Neuronal stem cell (in vitro differentiated cells): ENCODE measurements at regions not wholly inside any gene's neighbourhood (a gene's known extent, or its start where the extent isn't known, plus 50 kb on each side); places are given as distances from the start of the nearest gene placed in this dataset.
A peak's percentile ranks its signal among the peaks of the same experiment; 100 is the strongest.

Experiments used
- DNase-seq: peaks from one replicate; pipeline ENCODE4 v3.0.0-alpha.2; 2013; ENCODE audit warnings: low spot score
- H2AFZ ChIP-seq: one replicate; pipeline ENCODE4 v1.6.1; 2013; ENCODE audit warnings: mild to moderate bottlenecking, low read length, inconsistent platforms
- H2AK5ac ChIP-seq: 2 replicates; pipeline ENCODE4 v1.6.1; 2013; ENCODE audit warnings: low read depth, mild to moderate bottlenecking, inconsistent platforms, low read length, moderate library complexity, mixed read lengths
- H2BK120ac ChIP-seq: 2 replicates; pipeline ENCODE4 v1.6.1; 2013; ENCODE audit warnings: low read depth, mild to moderate bottlenecking, inconsistent platforms, low read length, moderate library complexity, mixed read lengths
- H2BK12ac ChIP-seq: one replicate; pipeline ENCODE4 v1.6.1; 2013; ENCODE audit warnings: low read length, inconsistent platforms
- H2BK15ac ChIP-seq: 2 replicates; pipeline ENCODE4 v1.6.1; 2013; ENCODE audit warnings: mild to moderate bottlenecking, low read length, inconsistent platforms, mixed read lengths
- H2BK5ac ChIP-seq: one replicate; pipeline ENCODE4 v1.6.1; 2013; ENCODE audit warnings: inconsistent platforms, mild to moderate bottlenecking, low read length, moderate library complexity
- H3K14ac ChIP-seq: one replicate; pipeline ENCODE4 v1.6.1; 2013; ENCODE audit warnings: low read length, inconsistent platforms
- H3K18ac ChIP-seq: 2 replicates; pipeline ENCODE4 v1.6.1; 2013; ENCODE audit warnings: low read length, inconsistent platforms
- H3K23ac ChIP-seq: 2 replicates; pipeline ENCODE4 v1.6.1; 2013; ENCODE audit warnings: low read depth, mild to moderate bottlenecking, mixed read lengths, low read length, inconsistent platforms; ENCODE audit not compliant: poor library complexity
- H3K27ac ChIP-seq: replicated peaks from 3 replicates; pipeline ENCODE4 v1.5.1; 2013; ENCODE audit warnings: low read length, inconsistent platforms
- H3K27me3 ChIP-seq, 3 experiments: 2 replicates each; pipeline ENCODE4 v1.6.1; 2013; ENCODE audit warnings: low read length in 3 of 3, mild to moderate bottlenecking in 2 of 3, inconsistent platforms in 1 of 3, low read depth in 1 of 3, mixed read lengths in 1 of 3, moderate library complexity in 1 of 3; ENCODE audit not compliant: control insufficient read depth in 3 of 3, insufficient read depth in 3 of 3
- H3K36me3 ChIP-seq, 2 donors: replicated peaks in 1 of 2; 2 replicates each; pipeline ENCODE4 v1.6.1; 2013; ENCODE audit warnings: low read length in 2 of 2; ENCODE audit not compliant: control insufficient read depth in 2 of 2, insufficient read depth in 2 of 2
- H3K4ac ChIP-seq: 2 replicates; pipeline ENCODE4 v1.6.1; 2013; ENCODE audit warnings: inconsistent platforms, mild to moderate bottlenecking, low read length, moderate library complexity
- H3K4me1 ChIP-seq, 2 donors: 1 replicate in 1 of 2; 2 replicates in 1 of 2; pipeline ENCODE4 v1.6.1; 2013; ENCODE audit warnings: low read length in 2 of 2, low read depth in 1 of 2; ENCODE audit not compliant: control insufficient read depth in 2 of 2, insufficient read depth in 1 of 2
- H3K4me2 ChIP-seq: one replicate; pipeline ENCODE4 v1.6.1; 2013; ENCODE audit warnings: mild to moderate bottlenecking, low read length, inconsistent platforms; ENCODE audit not compliant: insufficient read depth, poor library complexity, severe bottlenecking
- H3K4me3 ChIP-seq, 2 donors: 2 replicates each; pipeline ENCODE4 v1.5.1; 2013; ENCODE audit warnings: low read length in 2 of 2, mild to moderate bottlenecking in 2 of 2, inconsistent platforms in 1 of 2, moderate library complexity in 1 of 2
- H3K79me1 ChIP-seq: one replicate; pipeline ENCODE4 v1.6.1; 2013; ENCODE audit warnings: low read depth, mild to moderate bottlenecking, inconsistent platforms, low read length, moderate library complexity
- H3K9ac ChIP-seq: one replicate; pipeline ENCODE4 v1.6.1; 2013; ENCODE audit warnings: mild to moderate bottlenecking, low read depth, low read length, inconsistent platforms; ENCODE audit not compliant: poor library complexity
- H3K9me3 ChIP-seq, 2 donors: replicated peaks in 1 of 2; 2 replicates each; pipeline versions ENCODE3 to v1.6.1; 2013; ENCODE audit warnings: low read length in 2 of 2, mild to moderate bottlenecking in 2 of 2, inconsistent platforms in 1 of 2, low read depth in 1 of 2, mixed read lengths in 1 of 2, moderate library complexity in 1 of 2; ENCODE audit not compliant: control insufficient read depth in 2 of 2, insufficient read depth in 1 of 2
- H4K8ac ChIP-seq: one replicate; pipeline ENCODE4 v1.6.1; 2013; ENCODE audit warnings: low read depth, mild to moderate bottlenecking, inconsistent platforms, low read length, moderate library complexity
- H4K91ac ChIP-seq: one replicate; pipeline ENCODE4 v1.6.1; 2013; ENCODE audit warnings: low read length, low read depth, mild to moderate bottlenecking, inconsistent platforms; ENCODE audit not compliant: poor library complexity
- WGBS, 2 donors: extraction: QIAGEN DNeasy Blood & Tissue Kit; methylation state at CpG; one replicate each; pipeline ENCODE4 v1.1.7; 2013; ENCODE audit warnings: missing lambda C conversion rate in 2 of 2, mixed read lengths in 1 of 2; ENCODE audit not compliant: insufficient read length in 2 of 2, insufficient replicate concordance in 1 of 2; ENCODE audit errors: extremely low coverage in 2 of 2; 5-methylcytosine and 5-hydroxymethylcytosine counted together

- H4K8ac ChIP-seq, result no peak overlapping the region
- no peak overlapping the region for H2BK120ac ChIP-seq
- H4K91ac ChIP-seq, result no peak overlapping the region
- H3K18ac ChIP-seq, result no peak overlapping the region
- no peak overlapping the region for H3K4me2 ChIP-seq
- H3K79me1 ChIP-seq, result no peaks in the 10 kb centered on the region
- H2BK5ac ChIP-seq, result no peak overlapping the region
- no peak overlapping the region for H3K23ac ChIP-seq
- H3K27ac ChIP-seq, result no peak overlapping the region
- H3K36me3 ChIP-seq, result no peaks in the 10 kb centered on the region
- no peaks in the 10 kb centered on the region for H3K27me3 ChIP-seq
- no peak overlapping the region for H2BK15ac ChIP-seq
- H3K4me1 ChIP-seq, result peaks cover 0 to 2% of the 10 kb centered on the region in 2 donors
- no peak overlapping the region for H2AFZ ChIP-seq
- no peak overlapping the region for H3K4me3 ChIP-seq
- no peak overlapping the region for H2BK12ac ChIP-seq
- H3K9ac ChIP-seq, result no peak overlapping the region
- no peak overlapping the region for H3K4ac ChIP-seq
- DNase-seq, result no peak
- no peak overlapping the region for H3K14ac ChIP-seq
- no peaks in the 10 kb centered on the region for H3K9me3 ChIP-seq
- WGBS, 2 donors, result no CpG with 5 or more reads among the region's 8 CpGs
- no peak overlapping the region for H2AK5ac ChIP-seq
Measured at GRCh38 chr11:95505927-95506426, 275.0 kb upstream of the SESN3 start.

GRCh38 chr11:95503047-95503446, 272.0 kb upstream of the SESN3 start:
- no peak overlapping the region for H3K23ac ChIP-seq
- no peak overlapping the region for H3K4me2 ChIP-seq
- H3K4ac ChIP-seq, result no peak overlapping the region

GRCh38 chr11:95502522-95502921, 271.5 kb upstream of the SESN3 start:
- H3K79me1 ChIP-seq, result no peaks in the 10 kb centered on the region
- no peaks in the 10 kb centered on the region for H3K27me3 ChIP-seq
- no peak overlapping the region for H2AK5ac ChIP-seq
- no peak overlapping the region for H4K8ac ChIP-seq
- no peak overlapping the region for H3K9ac ChIP-seq
- no peak overlapping the region for H3K14ac ChIP-seq
- H3K4ac ChIP-seq, result no peak overlapping the region
- no peak overlapping the region for H3K4me3 ChIP-seq
- H4K91ac ChIP-seq, result no peak overlapping the region
- H3K9me3 ChIP-seq, result no peaks in the 10 kb centered on the region
- H2BK5ac ChIP-seq, result no peak overlapping the region
- H3K27ac ChIP-seq, result no peak overlapping the region
- no peak overlapping the region for H3K18ac ChIP-seq
- H2AFZ ChIP-seq, result no peak overlapping the region
- H3K4me1 ChIP-seq, result peaks cover 0 to 7% of the 10 kb centered on the region in 2 donors
- no peak overlapping the region for H2BK12ac ChIP-seq
- H3K23ac ChIP-seq, result no peak overlapping the region
- no peak overlapping the region for H2BK120ac ChIP-seq
- no peak for DNase-seq
- no peak overlapping the region for H2BK15ac ChIP-seq
- H3K4me2 ChIP-seq, result no peak overlapping the region
- no peaks in the 10 kb centered on the region for H3K36me3 ChIP-seq
- no CpG with 5 or more reads among the region's 5 CpGs for WGBS, 2 donors

More at GRCh38 chr11:95503047-95503446, 272.0 kb upstream of the SESN3 start:
- no peak overlapping the region for H3K18ac ChIP-seq
- no peaks in the 10 kb centered on the region for H3K79me1 ChIP-seq
- H3K9ac ChIP-seq, result no peak overlapping the region
- H3K36me3 ChIP-seq, result no peaks in the 10 kb centered on the region
- no peak overlapping the region for H2BK120ac ChIP-seq
- H2BK5ac ChIP-seq, result no peak overlapping the region
- no peak overlapping the region for H3K27ac ChIP-seq
- H2AK5ac ChIP-seq, result no peak overlapping the region
- H3K4me3 ChIP-seq, result no peak overlapping the region
- H3K9me3 ChIP-seq, result no peaks in the 10 kb centered on the region
- no peak overlapping the region for H3K14ac ChIP-seq
- peaks cover 0 to 7% of the 10 kb centered on the region in 2 donors for H3K4me1 ChIP-seq
- no CpG with 5 or more reads among the region's 1 CpG for WGBS, 2 donors
- no peak overlapping the region for H2BK15ac ChIP-seq
- no peak overlapping the region for H4K91ac ChIP-seq
- no peak overlapping the region for H2BK12ac ChIP-seq
- DNase-seq, result no peak
- H3K27me3 ChIP-seq, result no peaks in the 10 kb centered on the region
- no peak overlapping the region for H2AFZ ChIP-seq
- no peak overlapping the region for H4K8ac ChIP-seq

- no CpG with 5 or more reads among the region's 2 CpGs for WGBS, 2 donors
- no peaks in the 10 kb centered on the region for H3K79me1 ChIP-seq
Measured at GRCh38 chr11:95501761-95502266, 270.8 kb upstream of the SESN3 start.

More at GRCh38 chr11:95501761-95502266, 270.8 kb upstream of the SESN3 start:
- H3K18ac ChIP-seq, result no peak overlapping the region
- no peak overlapping the region for H4K8ac ChIP-seq
- H3K9me3 ChIP-seq, result no peaks in the 10 kb centered on the region
- no peak overlapping the region for H2BK12ac ChIP-seq
- peaks cover 0 to 7% of the 10 kb centered on the region in 2 donors for H3K4me1 ChIP-seq
- DNase-seq, result no peak
- H2BK5ac ChIP-seq, result no peak overlapping the region
- no peak overlapping the region for H2BK120ac ChIP-seq
- H2AFZ ChIP-seq, result no peak overlapping the region
- no peak overlapping the region for H4K91ac ChIP-seq
- H2BK15ac ChIP-seq, result no peak overlapping the region
- H3K27me3 ChIP-seq, result no peaks in the 10 kb centered on the region
- H2AK5ac ChIP-seq, result peak overlapping the region; percentile 31
- no peak overlapping the region for H3K14ac ChIP-seq
- no peak overlapping the region for H3K4ac ChIP-seq
- no peak overlapping the region for H3K4me3 ChIP-seq
- no peak overlapping the region for H3K23ac ChIP-seq
- no peak overlapping the region for H3K4me2 ChIP-seq
- no peak overlapping the region for H3K9ac ChIP-seq
- H3K36me3 ChIP-seq, result no peaks in the 10 kb centered on the region
- H3K27ac ChIP-seq, result no peak overlapping the region
